ENCODE measurements at regions not wholly inside any gene's neighbourhood (a gene's known extent, or its start where the extent isn't known, plus 50 kb on each side); places are given as distances from the start of the nearest gene placed in this dataset.
"Not testable (repeated sequence)": the region's sequence is repeated elsewhere in the genome, so short reads cannot be mapped to it uniquely, and the experiment has no call there.

GRCh38 chr5:60084226-60084625, 190.7 kb upstream of the PDE4D start:
- no peak for DNase-seq
- intact Hi-C loops (cut with DNase I) = no loop called here

DNA sequence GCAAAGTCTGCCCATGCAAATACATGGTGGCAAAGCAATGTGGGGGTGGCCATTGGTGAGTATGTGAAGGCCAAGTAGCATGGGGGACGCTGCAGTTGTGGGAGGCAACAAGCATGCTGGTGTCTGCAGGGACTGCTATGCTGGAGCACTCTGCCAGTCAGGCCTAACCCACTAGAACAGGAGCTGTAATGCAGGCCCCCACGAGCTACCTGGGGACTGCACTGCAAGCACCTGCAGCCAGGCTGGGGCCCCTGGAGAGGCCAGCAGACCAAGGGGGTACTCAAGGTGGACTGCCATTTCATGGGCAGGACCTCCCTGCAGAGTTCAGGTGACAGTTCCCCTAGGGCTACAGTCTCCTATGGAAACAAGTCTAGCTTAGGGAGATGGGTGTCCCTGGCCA, 183.8 kb upstream of the PDE4D start:
- no peak for DNase-seq
- intact Hi-C loops (cut with DNase I) = no loop called here

DNA sequence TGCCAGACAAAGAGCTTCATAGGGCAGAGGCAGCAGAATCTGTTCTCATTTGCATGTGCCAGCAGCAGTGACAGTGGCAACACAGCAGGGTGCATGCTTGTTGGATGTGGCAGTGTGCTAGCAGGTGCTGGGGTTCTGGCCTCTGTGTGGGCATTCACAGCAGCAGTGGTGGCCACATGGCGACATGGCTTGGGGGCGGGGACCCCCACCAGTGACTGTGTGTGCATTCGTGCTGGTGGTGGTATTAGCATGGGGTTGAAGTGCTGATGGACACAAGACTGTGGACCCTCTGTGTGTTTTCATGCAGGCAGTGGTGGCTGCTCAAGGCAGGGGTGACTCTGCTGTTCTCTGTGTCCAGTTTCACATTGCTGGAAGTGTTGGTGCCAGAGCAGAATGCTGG, 183.2 kb upstream of the PDE4D start:
- intact Hi-C loops (cut with DNase I) = no loop called here
- DNase-seq = no peak

GRCh38 chr5:60066502-60066901, 173.0 kb upstream of the PDE4D start:
- intact Hi-C loops (cut with DNase I) = no loop called here
- no peak for DNase-seq

DNA sequence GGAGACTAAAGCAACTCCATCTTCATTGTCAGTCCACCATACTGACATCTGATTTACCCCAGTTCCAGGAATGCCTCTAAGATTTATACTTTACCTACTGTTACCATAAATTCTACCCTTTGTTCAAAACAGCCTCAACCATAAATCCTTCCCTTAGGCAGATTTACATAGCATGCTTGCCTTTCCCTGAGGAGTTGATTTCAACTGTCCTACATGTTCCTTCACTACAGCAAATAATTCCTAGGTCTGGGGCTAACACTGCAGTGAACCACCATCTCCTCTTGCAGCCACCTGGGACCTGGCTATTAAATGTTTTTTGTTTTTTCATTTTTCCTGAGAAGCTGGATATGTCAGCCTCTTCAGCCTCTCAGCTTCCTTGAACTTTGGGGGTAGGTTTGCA, 166.9 kb upstream of the PDE4D start:
- intact Hi-C loops (cut with DNase I) = no loop called here
- no peak for DNase-seq

- intact Hi-C loops (cut with DNase I) = no loop called here
Measured at GRCh38 chr5:60056191-60056590, 162.7 kb upstream of the PDE4D start.

DNA sequence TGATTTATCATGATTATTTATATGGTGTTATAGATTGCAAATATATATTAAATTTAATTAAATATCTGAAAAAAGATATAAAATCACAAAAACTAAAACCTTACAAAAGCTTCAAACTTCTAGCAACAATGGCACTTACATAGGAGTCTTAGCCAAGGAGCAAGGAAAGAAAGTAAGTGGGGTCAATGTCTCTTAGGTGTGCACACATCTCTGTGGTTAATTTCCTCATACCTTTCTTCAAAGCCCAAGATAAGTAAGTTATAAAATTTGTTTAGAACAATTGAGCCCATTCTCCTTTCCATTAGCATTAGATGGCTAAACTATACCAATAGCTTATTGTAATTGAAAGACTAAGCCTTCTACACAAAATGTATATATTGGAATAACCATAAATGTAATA, 161.6 kb upstream of the PDE4D start:
- intact Hi-C loops (cut with DNase I) = no loop called here
- no peak for DNase-seq

More at GRCh38 chr5:60056191-60056590, 162.7 kb upstream of the PDE4D start:
- no peak for DNase-seq

- intact Hi-C loops (cut with DNase I); DNase-seq: not testable (repeated sequence)
Measured at GRCh38 chr5:60041996-60042664, 148.6 kb upstream of the PDE4D start.

GRCh38 chr5:60041508-60041907, 148.0 kb upstream of the PDE4D start:
- intact Hi-C loops (cut with DNase I); DNase-seq: not testable (repeated sequence)

GRCh38 chr5:60036192-60036938, 142.8 kb upstream of the PDE4D start:
- intact Hi-C loops (cut with DNase I) = no loop called here
- DNase-seq = no peak

DNA sequence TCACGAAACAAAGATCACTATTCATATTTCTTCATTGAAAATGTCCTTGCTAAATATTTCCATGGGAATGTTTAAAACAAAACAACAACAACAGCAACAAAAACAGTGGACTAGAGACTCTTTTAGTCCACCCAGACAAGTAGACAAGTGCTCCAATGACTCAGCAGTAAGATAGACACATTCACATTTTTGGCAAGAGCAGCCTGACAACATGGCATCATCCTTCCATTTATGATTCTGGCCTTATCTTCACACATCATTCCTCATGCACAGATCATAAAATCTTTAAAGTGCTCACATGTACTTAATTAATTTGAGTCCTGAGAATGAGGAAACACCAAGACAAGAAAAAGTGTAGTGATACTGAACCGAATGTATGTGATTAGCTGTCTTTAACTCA, 132.6 kb upstream of the PDE4D start:
- intact Hi-C loops (cut with DNase I) = no loop called here
- DNase-seq = no peak

DNA sequence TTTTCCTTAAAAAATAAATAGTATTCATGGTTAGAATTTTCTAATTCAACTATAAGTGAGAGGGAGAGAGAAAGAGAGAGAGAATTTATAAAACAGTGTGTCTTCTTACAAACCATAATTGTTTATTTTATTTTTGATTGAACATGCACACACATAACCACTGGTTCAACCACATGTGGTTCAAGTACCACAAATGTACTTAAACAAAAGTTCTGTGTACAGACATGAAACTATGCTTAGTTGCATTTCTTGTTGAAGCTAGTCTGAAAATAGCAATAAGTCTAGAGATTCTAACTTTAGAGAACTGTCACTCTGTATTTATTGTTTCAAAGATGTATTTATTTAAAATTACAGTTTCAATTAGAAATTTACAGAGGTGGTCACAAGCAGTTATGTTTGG, 130.6 kb upstream of the PDE4D start:
- DNase-seq = no peak
- intact Hi-C loops (cut with DNase I) = no loop called here

- no peak for DNase-seq
- intact Hi-C loops (cut with DNase I) = no loop called here
Measured at GRCh38 chr5:60023255-60023654, 129.7 kb upstream of the PDE4D start.

GRCh38 chr5:60020457-60020856, 126.9 kb upstream of the PDE4D start:
- DNase-seq = no peak
- intact Hi-C loops (cut with DNase I) = no loop called here

DNA sequence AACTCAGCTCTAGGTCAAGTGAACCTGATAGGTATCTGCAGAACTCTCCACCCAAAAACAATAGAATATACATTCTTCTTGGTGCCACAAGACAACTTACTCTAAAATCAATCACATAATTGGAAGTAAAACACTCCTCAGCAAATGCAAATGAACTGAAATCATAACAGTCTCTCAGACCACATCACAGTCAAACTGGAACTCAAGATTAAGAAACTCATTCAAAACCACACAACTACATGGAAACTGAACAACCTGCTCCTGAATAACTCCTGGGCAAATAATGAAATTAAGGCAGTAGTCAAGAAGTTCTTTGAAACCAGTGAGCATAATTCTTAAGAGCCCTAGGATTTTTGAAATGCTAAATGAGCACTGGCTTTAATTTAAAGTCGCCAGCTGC, 125.4 kb upstream of the PDE4D start:
- intact Hi-C loops (cut with DNase I); DNase-seq: not testable (repeated sequence)

DNA sequence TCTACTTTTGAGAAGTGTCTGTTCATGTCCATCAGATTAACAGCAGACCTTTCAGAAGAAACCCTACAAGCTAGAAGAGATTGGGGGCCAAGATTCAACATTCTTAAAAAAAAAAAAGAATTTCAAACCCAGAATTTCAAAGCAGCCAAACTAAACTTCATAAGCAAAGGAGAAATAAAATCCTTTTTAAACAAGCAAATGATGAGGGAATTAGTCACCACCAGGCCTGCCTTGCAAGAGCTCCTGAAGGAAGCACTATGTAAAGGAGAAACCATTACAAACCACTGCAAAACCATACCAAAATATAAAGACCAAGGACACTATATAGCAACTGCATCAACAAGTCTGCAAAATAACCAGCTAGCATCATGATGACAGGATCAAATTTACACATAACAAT, 124.6 kb upstream of the PDE4D start:
- no peak for DNase-seq
- intact Hi-C loops (cut with DNase I) = no loop called here

GRCh38 chr5:60014331-60014730, 120.8 kb upstream of the PDE4D start:
- intact Hi-C loops (cut with DNase I) = no loop called here
- no peak for DNase-seq

GRCh38 chr5:60010853-60011252, 117.3 kb upstream of the PDE4D start:
- DNase-seq = no peak
- intact Hi-C loops (cut with DNase I) = no loop called here

GRCh38 chr5:60010328-60010727, 116.8 kb upstream of the PDE4D start:
- intact Hi-C loops (cut with DNase I) = no loop called here
- DNase-seq = no peak

- intact Hi-C loops (cut with DNase I) = no loop called here
- no peak for DNase-seq
Measured at GRCh38 chr5:60007729-60008128, 114.2 kb upstream of the PDE4D start.

DNA sequence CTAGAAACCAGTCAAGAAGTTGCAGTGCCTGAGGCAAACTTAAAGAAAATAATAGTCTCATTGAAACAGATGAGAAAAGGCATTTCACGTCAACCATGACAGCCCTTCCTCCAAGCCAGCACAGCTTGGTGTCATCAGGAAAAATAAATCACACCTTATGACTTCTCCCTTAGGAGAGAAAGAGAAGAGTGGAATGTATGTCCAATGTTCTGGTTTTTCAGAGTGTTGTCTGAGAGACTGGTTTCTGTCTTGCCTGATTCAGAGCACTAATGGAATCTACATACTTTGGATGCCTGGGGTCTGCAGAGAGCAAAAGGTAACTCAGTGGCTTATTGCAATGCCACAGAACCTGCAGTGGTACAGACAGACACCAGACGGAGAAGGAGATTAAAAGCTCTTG, 105.5 kb upstream of the PDE4D start:
- intact Hi-C loops (cut with DNase I) = no loop called here

More for the DNA sequence above, 105.5 kb upstream of the PDE4D start:
- DNase-seq = no peak
